ENCODE measurements at regions not wholly inside any gene's neighbourhood (a gene's known extent, or its start where the extent isn't known, plus 50 kb on each side); places are given as distances from the start of the nearest gene placed in this dataset.

DNA sequence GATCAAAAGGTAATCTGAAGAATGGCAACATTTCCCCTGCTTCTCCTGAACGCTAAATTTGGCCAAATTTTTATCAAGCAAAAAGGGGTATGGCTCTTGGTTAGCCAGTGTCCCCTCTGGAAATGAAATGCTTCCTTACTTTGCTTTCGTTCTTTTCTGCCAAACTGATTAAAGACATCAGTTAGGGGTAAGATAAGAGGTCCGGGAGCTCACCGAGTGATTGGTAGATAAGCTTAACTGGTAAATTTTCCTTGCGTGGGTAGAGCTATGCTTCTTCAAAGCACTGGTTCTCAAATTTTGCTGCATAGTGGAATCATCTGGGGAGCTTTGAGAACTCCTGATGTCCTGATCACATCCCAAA, 62.7 kb upstream of the MAPRE2 start:
- no peak for DNase-seq (ENCODE audit: low spot score)

DNA sequence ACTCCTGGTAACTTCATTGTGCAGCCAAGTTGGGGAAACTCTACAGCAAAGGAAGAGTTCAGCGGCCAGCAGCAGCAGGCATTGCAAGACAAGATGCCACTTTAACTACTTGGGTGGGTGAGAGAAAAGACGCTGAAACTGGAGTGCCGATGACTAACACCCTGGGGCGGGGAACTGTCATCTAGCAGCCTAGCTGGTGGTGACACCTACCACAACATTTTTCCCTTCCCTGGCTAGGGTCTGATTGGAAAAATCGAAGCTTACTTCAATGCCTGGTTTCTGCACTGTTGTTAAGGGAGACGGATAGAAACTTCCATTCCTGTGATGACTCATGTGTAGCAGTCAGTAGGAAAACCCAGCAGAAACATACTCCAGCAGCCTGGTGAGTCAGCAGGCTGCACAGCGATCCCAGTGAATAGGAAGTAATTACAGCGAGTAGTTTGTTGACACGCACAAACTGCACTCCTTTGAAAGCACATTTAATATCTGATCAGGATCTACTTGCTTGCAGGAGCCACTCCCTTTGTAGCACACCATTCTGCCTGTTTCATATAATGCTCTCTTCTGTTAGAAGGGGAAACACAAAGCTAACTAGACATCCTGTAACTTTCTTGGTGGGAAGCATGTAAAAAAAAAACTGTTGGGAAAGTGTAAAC, 62.1 kb upstream of the MAPRE2 start:
- peak; percentile 90 for DNase-seq (ENCODE audit: low spot score)

DNA sequence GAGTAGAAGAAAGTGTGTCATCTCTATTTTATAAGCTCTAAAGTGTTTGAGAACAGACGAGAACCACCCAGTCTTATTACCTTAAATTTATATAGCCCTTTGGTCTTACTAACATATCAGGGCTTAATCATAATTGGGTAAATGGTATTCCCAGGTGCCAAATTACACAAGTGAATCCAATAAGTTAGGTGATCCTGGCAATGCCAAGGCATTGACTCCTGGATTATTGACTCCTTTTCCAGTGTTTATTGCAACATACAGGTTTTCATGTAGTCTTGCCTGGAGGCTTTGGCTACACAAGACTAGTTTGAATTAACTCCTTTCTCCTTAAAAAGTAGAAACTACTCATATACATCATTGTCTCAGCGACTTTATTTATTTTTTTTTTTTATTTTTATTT, 59.7 kb upstream of the MAPRE2 start:
- no peak for DNase-seq (ENCODE audit: low spot score)

DNA sequence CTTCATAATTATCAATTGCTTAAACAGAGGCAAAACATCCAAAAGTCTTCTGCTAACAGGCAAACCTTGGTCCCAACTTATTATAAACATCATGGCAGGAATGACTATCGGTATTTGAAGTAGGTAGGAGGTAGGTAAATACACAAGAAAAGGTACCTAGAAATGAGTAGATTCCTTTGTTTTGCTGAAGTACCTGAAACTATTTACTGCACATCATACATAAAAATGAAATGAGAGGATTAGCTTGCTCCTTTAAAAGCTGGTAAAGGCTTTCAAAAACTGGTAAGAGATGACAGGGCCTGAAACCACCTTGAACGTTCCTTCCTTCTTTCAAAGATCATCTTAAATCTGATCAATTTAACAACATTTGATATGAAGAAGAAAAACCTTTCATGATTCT, 55.2 kb upstream of the MAPRE2 start:
- no peak for DNase-seq (ENCODE audit: low spot score)

DNA sequence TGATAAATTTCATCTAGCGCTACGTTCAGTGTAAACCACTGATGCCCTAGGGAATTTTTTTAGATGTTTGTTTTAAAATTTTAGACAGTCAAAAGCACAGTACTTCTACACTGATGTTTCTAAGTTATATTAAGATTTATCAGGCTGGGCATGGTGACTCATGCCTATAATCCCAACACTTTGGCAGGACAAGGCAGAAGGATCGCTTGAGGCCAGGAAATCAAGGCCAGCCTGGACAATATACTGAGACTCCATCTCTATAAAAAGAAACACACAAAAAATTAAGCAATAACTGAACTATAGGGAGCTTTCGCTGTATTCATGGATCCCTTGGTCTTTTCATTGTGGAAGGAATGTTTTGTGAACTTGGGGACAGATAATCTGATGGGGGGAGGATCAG, 50.6 kb upstream of the MAPRE2 start:
- no peak for DNase-seq (ENCODE audit: low spot score)

DNA sequence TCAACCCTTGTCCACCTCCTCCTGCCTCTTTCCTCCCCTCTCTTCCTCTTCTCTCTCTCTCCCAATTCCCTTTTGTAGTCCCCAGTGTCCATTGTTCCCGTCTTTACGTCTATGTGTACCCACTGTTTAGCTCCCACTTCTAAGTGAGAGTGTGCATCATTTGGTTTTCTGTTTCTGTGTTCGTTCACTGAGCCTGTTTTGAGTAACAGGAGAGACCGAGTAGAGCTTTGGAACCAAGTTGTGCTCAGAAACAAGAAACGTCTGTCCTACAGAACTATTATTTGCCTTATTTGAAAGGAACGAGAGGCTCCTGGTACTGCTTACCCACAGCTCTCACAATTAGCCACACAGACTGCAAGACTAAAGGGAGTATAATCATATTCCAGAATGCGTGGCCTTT, 50.1 kb upstream of the MAPRE2 start:
- DNase-seq (ENCODE audit: low spot score), result peak; percentile 72
